ENCODE measurements at regions not wholly inside any gene's neighbourhood (a gene's known extent, or its start where the extent isn't known, plus 50 kb on each side); places are given as distances from the start of the nearest gene placed in this dataset.

GRCh38 chr17:72069586-72070202 lies 51.1 kb upstream of the SOX9 start:
- DNase-seq (no peak), ATAC-seq (ENCODE audit: low read depth) (no peak)
- no peaks in the 10 kb centered on the region for H3K9me3 Mint-ChIP-seq
- POLR2A ChIA-PET, result no interaction called here
- no peaks in the 10 kb centered on the region for H3K36me3 Mint-ChIP-seq
- H3K4me1 Mint-ChIP-seq, result no peaks in the 10 kb centered on the region
- no peak overlapping the region for H3K4me3 Mint-ChIP-seq
- no peak overlapping the region for H3K27ac Mint-ChIP-seq
- no peaks in the 10 kb centered on the region for H3K27me3 Mint-ChIP-seq
